ENCODE measurements at regions not wholly inside any gene's neighbourhood (a gene's known extent, or its start where the extent isn't known, plus 50 kb on each side); places are given as distances from the start of the nearest gene placed in this dataset.

DNA sequence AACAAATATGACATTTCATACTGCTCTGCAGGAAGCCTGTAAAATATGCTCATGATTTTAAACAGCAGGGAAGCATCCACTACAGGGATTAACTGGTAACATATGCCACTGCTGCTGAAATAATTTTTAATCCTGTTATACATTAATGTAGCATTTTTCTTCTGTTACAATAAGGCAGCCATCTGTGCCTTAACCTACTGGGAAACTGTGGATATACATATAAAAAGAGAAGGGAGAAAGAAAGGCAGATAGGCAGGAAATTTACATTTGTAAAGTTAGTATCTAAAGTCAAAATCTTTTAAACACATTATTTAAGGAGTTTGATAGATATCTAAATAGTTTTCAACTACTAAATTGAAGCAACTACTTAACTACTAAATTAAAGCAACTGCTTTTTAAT, 514.6 kb upstream of the KLHL4 start:
- Histone ChIP-seq H4K5ac (ENCODE audit: insufficient read length, low read depth, low read length) (no peak overlapping the region), H2BK15ac (ENCODE audit: low read length) (no peak overlapping the region), H3K36me3 (ENCODE audit: control insufficient read depth in 2 of 4, insufficient read depth in 4 of 4, low read length in 3 of 4) (no peaks in the 10 kb centered on the region), H4K8ac (ENCODE audit: extremely low read depth, insufficient read depth, low read length) (no peak overlapping the region), H3K79me2 (ENCODE audit: control insufficient read depth in 1 of 2, insufficient read depth in 2 of 2, low read length in 2 of 2) (no peaks in the 10 kb centered on the region), H2BK12ac (ENCODE audit: low read depth, low read length) (no peak overlapping the region), H3K23ac (ENCODE audit: insufficient read length) (no peak overlapping the region), H2BK120ac (replicated peaks; ENCODE audit: low read depth, low read length) (no peak overlapping the region), H3K79me1 (ENCODE audit: low read depth, low read length) (no peaks in the 10 kb centered on the region), H3K9ac (replicated peaks in 1 of 4; ENCODE audit: extremely low read depth in 1 of 4, low read depth in 3 of 4, low read length in 3 of 4) (no peak overlapping the region), H2BK5ac (ENCODE audit: low read depth, low read length) (no peak overlapping the region), H3K4me2 (ENCODE audit: insufficient read depth in 1 of 2, low read depth in 2 of 2, low read length in 2 of 2) (no peak overlapping the region), H3K4ac (replicated peaks; ENCODE audit: insufficient read length, low read depth, low read length) (no peak overlapping the region), H3K27ac (ENCODE audit: low read depth, low read length) (no peak overlapping the region), H2BK20ac (ENCODE audit: low read length) (no peak overlapping the region), H4K91ac (replicated peaks; ENCODE audit: insufficient read length, low read length) (no peak overlapping the region), H3K14ac (ENCODE audit: insufficient read length) (no peak overlapping the region), H2AFZ (ENCODE audit: low read length) (no peak overlapping the region), H3K27me3 (replicated peaks in 1 of 4; ENCODE audit: control insufficient read depth in 3 of 4, extremely low read depth in 1 of 4, insufficient read depth in 3 of 4, low read length in 3 of 4) (no peaks in the 10 kb centered on the region), H3K9me3 (ENCODE audit: insufficient read depth in 2 of 2, low read depth in 1 of 2, low read length in 1 of 2) (no peaks in the 10 kb centered on the region), H3K4me1 (replicated peaks in 1 of 4; ENCODE audit: control insufficient read depth in 3 of 4, insufficient read depth in 4 of 4, low read length in 3 of 4) (peaks cover 0 to 2% (median 0%) of the 10 kb centered on the region in 4 experiments; a peak in 1 of 7 replicates), H3K56ac (replicated peaks; ENCODE audit: insufficient read length, low read depth, low read length) (no peak overlapping the region), H3K18ac (ENCODE audit: extremely low read depth, low read length) (no peak overlapping the region), H4K20me1 (replicated peaks in 1 of 2; ENCODE audit: control insufficient read depth in 1 of 2, insufficient read depth in 2 of 2, low read length in 2 of 2) (no peaks in the 10 kb centered on the region), H3K4me3 (ENCODE audit: extremely low read depth in 1 of 4, insufficient read depth in 2 of 4, low read depth in 3 of 4, low read length in 4 of 4) (no peak overlapping the region; a peak in 1 of 8 replicates), H2AK5ac (ENCODE audit: low read depth, low read length) (no peak overlapping the region), H3K23me2 (ENCODE audit: low read depth, low read length) (no peaks in the 10 kb centered on the region)
- FAIRE-seq = no peak
- no peak for DNase-seq (ENCODE audit: low read depth in 1 of 2, low spot score in 2 of 2)
- TF ChIP-seq SIN3A (conservative IDR thresholded peaks at IDR 0.05 in 1 of 2, IDR thresholded peaks at IDR 0.05 in 1 of 2; ENCODE audit: low read depth in 1 of 2, low read length in 2 of 2) = no peak
- no peak for TF ChIP-seq EP300 (IDR thresholded peaks at IDR 0.05; ENCODE audit: borderline replicate concordance in 1 of 2, low read depth in 2 of 2, low read length in 2 of 2)
- TF ChIP-seq, protein P1, sequence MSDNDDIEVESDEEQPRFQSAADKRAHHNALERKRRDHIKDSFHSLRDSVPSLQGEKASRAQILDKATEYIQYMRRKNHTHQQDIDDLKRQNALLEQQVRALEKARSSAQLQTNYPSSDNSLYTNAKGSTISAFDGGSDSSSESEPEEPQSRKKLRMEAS (IDR thresholded peaks at IDR 0.05) = no peak
- no peak for TF ChIP-seq KDM4A (IDR thresholded peaks at IDR 0.05; ENCODE audit: low read depth, low read length, severe bottlenecking)
- ChIA-PET CTCF (ENCODE audit: partially characterized antibody) (no interaction called here), POLR2A (ENCODE audit: partially characterized antibody) (no interaction called here)
